C4-2B (cell line): ENCODE measurements at regions not wholly inside any gene's neighbourhood (a gene's known extent, or its start where the extent isn't known, plus 50 kb on each side); places are given as distances from the start of the nearest gene placed in this dataset.

Source experiments
- CTCF ChIP-seq: fragments of 450-650 bp; conservative IDR thresholded peaks from 2 replicates; pipeline ENCODE4 v1.5.1; 2017; ENCODE audit warnings: mild to moderate bottlenecking
- ZFX ChIP-seq: fragments of 450-650 bp; IDR thresholded peaks from 2 replicates; pipeline ENCODE4 v1.6.1; 2017

DNA sequence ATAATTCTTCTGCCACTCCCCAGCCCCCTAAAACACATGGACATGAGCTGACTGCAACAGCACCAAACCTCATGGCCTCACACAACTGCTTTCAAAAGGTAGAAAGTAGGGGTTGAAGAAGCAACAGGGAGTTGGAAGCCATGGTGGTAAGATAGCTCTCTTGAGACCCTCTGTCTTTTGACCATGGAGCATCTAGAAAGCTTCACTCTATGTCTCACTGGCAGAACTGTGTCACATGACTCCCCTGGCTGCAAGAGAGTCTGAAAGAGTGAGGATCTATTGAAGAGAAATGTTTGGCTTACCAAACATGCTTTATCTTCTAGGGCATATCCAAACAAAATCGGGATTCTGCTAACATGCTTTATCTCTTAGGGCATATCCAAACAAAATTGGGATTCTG lies 142.9 kb upstream of the WSCD2 start:
- TF ChIP-seq CTCF (no peak), ZFX (no peak)
